ENCODE measurements at regions not wholly inside any gene's neighbourhood (a gene's known extent, or its start where the extent isn't known, plus 50 kb on each side); places are given as distances from the start of the nearest gene placed in this dataset.

DNA sequence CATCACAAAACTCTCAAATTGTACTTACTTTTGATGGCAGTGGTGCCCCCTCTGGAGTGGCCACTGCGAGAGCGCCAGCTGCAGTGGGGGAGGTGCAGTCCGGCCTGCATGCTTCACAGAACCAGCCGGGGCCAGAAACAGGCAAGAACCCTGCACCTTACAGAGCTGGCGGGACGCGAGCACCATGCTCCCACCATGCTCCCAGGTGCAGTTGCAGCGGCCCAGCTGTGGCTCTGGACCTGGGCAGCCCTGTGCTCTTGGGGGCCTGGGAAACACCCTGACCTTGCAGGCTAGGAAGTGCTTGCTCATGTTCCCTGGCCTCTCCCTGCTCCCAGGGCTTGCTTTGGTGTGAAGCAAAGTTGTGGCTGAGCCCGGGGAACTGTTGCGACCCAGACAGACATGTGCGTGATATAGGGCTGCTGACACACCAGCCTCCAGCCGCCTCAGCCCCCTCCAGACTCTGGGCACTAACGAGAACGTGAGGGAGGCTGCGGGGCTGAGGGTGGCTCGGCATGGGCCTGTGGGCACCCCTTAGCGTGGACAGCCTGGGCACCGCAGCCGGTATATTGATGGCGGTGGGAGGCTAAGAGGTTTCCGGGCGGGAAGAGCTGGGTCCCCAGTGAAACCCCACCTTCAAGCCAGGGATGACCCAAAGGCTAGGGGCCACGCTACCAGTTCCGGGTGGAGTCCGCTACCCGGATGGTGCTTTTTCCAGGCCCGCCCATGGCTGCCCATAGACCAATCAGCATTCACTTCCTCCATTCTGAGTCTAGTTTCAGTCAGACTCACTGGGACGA lies 1809.9 kb upstream of the ACO1 start:
- no peak for TF ChIP-seq CTCF (IDR thresholded peaks at IDR 0.05; ENCODE audit: low read depth, low read length)
- H3K4me3 ChIP-seq (ENCODE audit: low read depth, low read length) = no peak overlapping the region

GRCh38 chr9:30575218-30575617 lies 1809.2 kb upstream of the ACO1 start:
- H3K4me3 ChIP-seq (ENCODE audit: low read depth, low read length) = no peak overlapping the region
- no peak for TF ChIP-seq CTCF (IDR thresholded peaks at IDR 0.05; ENCODE audit: low read depth, low read length)

- H3K4me3 ChIP-seq (ENCODE audit: low read depth, low read length) = no peak overlapping the region
- TF ChIP-seq CTCF (IDR thresholded peaks at IDR 0.05; ENCODE audit: low read depth, low read length) = no peak
Measured at GRCh38 chr9:30575691-30576090, 1808.8 kb upstream of the ACO1 start.

DNA sequence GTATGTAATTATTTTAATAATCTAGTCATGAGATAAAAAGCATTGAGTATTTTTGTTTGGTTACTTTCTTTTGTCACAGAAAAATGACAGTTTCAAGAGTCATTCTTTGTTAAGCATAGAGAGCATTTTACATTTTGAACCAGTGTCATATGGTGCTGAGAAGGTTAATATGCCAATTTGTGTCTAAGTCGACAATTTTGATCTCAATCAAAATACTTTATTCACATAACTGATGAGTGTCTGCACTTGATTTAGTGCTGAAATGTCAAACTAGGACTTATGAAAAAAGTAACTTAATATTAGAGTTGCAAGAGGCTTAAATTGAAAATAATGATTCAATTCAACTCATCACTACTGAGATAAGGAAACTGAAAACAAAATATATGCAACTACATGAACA lies 1804.6 kb upstream of the ACO1 start:
- TF ChIP-seq CTCF (IDR thresholded peaks at IDR 0.05; ENCODE audit: low read depth, low read length) = no peak
- no peak overlapping the region for H3K4me3 ChIP-seq (ENCODE audit: low read depth, low read length)

GRCh38 chr9:30582240-30582639 lies 1802.2 kb upstream of the ACO1 start:
- TF ChIP-seq CTCF (IDR thresholded peaks at IDR 0.05; ENCODE audit: low read depth, low read length) = no peak
- H3K4me3 ChIP-seq (ENCODE audit: low read depth, low read length) = no peak overlapping the region

DNA sequence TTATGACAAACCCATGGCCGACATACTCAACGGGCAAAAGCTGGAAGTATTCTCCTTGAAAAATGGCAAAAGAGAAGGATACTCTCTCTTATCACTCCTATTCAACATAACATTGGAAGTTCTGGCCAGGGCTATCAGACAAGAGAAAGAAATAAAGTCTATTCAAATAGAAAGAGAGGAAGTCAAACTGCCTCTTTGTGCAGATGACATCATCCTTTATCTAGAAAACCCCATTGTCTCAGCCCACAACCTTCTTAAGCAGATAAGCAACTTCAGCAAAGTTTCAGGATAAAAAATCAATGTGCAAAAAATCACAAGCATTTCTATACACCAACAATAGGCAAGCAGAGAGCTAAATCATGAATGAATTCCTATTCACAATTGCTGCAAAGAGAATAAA lies 1799.9 kb upstream of the ACO1 start:
- no peak overlapping the region for H3K4me3 ChIP-seq (ENCODE audit: low read depth, low read length)
- TF ChIP-seq CTCF (IDR thresholded peaks at IDR 0.05; ENCODE audit: low read depth, low read length) = no peak

- no peak for TF ChIP-seq CTCF (IDR thresholded peaks at IDR 0.05; ENCODE audit: low read depth, low read length)
- H3K4me3 ChIP-seq (ENCODE audit: low read depth, low read length) = no peak overlapping the region
Measured at GRCh38 chr9:30591461-30591860, 1793.0 kb upstream of the ACO1 start.

All from WI38 (cell line).